ENCODE measurements at regions not wholly inside any gene's neighbourhood (a gene's known extent, or its start where the extent isn't known, plus 50 kb on each side); places are given as distances from the start of the nearest gene placed in this dataset.

- no peak for TF ChIP-seq POLR2A (IDR thresholded peaks at IDR 0.05)
- no peak for TF ChIP-seq CTCF (IDR thresholded peaks at IDR 0.05)
- TF ChIP-seq POLR2AphosphoS5 (IDR thresholded peaks at IDR 0.05), result no peak
- TF ChIP-seq EP300 (IDR thresholded peaks at IDR 0.05), result no peak
These were observed 469.8 kb upstream of the POT1 start for GRCh38 chr7:125399408-125399807.
